Skin of body (tissue), 1 donor: ENCODE measurements at regions not wholly inside any gene's neighbourhood (a gene's known extent, or its start where the extent isn't known, plus 50 kb on each side); places are given as distances from the start of the nearest gene placed in this dataset.
A peak's percentile ranks its signal among the peaks of the same experiment; 100 is the strongest.

Experiments used
- DNase-seq: peaks from one replicate; lab custom pipeline; 2025; lab: John Stamatoyannopoulos, UW

DNA sequence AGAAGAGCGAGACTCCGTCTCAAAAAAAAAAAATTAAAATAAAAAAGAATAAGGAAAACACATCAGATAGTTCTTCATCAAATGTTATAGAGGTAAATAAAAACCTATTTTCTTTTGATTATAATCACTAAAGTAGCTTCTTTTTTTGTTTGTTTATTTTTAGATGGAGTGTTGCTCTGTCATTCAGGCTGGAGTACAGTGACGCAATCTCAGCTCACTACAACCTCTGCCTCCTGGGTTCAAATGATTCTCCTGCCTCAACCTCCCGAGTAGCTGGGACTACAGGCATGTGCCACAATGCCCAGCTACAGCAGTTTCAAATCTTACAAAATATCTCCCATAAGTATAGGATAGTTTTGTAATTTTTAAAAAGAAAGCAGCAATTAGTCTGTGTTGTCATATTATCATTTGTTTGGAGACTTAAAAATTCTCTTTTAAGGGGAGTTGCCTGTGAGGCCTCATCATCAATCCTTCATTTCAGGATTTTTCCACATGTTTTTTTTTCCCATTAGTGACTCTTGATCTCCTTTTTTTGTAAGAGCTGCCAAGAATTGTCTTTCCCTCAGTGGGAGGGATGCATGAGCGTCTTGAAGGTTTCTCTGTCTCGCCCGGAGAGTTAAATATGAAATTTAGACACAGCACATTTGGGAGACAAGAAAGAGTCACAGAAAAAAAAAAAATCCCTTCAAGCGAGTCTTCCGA, 275.9 kb downstream of the CDCA7 start:
- peak; percentile 58 for DNase-seq

DNA sequence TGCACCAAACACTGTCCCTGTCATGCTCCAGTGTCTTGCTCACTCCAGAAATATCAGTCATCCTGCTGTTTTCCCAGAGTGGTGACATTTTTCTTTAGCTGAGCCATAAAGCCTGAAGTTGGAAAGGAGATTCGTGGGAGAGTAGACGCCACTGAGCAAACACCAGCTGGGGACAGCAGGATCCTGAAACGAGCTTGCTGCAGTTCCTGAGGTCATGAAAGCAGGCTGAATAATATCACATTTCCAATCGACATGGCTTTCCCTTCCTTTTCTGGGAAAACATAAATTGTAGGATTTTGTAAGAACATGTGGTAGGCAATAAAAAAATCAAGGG, 276.4 kb downstream of the CDCA7 start:
- peak; percentile 58 for DNase-seq

DNA sequence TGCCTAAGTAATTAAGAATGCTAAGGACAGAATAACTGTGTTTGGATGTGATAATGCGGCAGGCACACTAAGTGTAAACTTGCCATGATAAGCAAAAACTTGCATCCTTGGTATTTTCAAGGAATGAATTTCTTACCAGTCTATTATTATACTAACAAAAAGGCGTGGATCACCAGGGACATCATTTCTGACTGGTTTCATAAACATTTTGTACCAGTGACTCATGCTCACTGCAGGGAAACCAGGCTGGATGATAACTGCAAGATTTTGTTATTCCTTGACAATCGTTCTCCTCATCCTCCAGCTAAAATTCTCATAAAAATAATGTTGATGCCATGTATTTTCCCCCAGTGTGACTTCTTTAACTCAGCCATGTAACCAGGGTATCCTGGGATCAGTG, 289.5 kb downstream of the CDCA7 start:
- no peak for DNase-seq

DNA sequence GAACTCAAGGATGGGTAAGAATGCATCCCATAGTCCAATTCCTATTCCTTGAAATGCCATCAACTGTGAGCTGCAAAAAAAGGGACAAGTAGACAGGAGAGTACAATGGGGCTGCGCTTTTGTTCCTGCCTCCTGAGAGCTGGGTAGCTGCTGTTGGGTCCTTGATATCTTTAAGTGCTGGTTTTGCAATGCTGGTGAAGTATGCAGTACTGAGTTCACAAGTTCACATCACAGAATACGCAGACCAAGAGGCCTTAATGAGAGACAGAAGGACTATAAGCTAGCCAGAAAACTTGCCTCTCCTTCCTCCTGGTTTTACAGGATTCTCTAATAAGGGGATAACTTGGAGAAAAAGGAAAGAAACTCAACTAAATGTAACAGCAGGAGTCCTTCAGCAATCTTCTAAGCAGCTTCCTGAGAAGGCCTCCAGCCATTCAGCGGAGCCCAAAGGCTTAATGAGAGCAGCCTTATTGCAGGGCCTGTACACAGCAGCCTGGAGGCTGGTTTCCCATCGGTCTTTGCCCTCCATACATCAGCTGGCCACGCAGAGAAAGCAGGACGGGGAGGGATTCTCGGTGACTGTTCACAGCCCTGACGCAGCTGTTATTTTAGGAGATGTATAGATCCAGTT, 293.1 kb downstream of the CDCA7 start:
- DNase-seq: peak; percentile 10

DNA sequence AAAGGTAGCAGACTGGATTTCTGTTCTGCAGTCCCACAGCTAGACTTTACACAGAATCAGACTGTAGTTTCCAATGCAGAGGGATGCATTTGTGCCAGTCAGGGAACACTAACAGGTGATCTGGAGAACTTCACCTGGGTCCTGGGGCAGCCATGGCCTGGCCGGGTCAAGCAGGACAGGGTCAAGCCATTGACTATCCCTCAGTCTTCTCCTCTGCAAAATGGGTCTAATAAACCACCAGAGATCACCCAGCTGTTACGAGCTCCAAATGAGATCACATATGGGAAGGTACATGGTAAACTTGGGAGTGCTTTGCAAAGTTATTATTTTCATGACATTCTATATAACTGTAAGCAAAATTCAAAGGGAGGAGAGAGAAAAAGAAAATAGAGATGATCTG, 294.1 kb downstream of the CDCA7 start:
- no peak for DNase-seq

DNA sequence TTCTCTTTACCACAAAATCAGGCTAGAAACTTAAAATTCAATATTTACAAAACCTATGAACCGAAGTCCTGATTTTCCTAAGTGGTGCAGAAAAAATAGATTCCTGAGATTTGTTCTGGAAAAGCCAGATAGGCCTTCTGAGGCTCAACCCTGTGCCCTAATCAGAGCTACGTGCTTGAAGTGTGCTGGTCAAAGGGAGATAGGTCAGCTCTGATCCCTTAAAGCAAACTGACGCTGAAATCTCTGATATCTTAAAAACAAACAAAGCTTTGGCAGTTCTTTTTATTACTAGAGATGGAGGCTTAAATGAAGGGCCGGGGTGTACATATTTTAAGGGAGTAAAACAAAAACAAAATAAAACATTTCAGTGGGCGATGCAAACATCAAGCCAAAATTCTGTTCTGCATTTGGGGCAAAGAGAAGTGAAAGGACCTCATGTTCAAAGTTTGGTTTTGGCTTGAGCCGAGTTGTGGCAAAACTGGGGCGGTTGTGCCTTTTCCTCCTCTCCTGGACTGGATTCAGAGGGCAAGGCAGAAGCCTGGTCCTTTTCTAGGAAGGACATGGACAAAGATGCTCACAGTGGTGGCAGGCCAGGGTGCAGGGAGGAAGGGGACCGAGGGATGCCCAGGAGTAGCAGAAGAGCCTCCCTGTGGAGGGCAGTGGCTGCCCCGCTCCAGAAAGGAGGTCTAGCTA, 295.0 kb downstream of the CDCA7 start:
- no peak for DNase-seq

DNA sequence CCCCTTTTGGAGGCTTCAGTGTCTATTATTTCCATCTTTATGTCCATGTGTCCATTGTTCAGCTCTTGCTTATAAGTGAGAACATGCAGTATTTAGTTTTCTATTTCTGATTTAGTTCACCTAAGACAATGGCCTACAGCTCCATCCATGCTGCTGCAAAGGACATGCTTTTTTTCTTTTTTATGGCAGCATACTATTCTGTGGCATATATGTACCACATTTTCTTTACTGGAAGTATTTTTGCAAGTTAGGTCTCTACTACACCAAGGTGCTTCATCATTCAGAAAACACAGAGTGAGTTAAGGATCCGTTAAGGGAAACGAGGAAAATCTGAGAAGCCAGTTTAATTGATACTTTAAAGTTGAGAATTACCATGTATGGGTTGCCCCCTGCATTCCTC, 297.2 kb downstream of the CDCA7 start:
- no peak for DNase-seq

DNA sequence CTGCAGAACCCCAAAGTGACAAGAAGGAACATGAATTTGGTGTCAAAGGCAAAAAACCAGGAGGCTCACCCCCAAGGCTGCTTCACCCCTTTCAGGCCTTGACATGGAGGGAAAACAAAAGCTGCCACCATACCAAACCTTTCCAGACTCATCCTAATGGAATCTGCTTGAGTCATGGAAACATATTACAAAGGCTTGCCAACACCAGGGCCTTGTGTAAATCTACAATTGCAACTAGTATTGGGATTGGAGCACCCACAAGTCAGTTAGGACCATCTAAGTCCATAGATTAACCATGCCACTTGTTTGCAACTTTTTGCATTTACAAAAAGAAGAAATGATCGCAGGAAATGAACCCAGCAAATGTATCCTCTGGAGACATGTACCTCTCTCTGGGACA, 297.6 kb downstream of the CDCA7 start:
- no peak for DNase-seq

DNA sequence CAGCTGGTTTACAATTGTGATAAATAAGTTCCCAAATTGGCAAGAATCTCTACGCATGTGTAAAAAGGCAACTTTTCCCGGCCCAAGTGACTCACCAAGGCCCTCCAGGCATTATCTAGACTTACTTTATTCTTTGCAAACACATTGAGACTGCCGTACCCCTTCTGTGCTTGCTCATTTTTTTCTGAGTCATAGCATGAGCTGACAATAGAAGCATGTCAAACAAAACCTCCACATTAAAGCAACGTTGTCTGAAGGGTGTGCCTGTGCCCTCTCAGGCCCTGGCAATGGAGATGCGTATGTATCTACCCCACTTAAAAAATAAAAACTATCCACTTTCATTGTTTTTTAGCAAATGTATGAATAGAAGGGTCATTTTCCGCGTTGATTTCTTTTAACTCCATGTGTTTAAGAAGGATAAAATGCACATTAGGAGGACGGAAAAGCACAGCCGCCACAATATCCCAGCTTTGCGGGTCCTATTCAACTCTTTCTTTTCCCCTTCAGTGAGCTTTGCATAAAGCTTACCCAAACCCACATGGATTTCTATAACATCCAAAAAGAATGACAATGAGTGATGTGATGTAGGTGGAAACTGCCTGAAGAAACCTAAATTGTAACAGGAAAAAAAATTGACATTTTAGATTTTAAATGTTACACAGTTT, 298.2 kb downstream of the CDCA7 start:
- DNase-seq: no peak

DNA sequence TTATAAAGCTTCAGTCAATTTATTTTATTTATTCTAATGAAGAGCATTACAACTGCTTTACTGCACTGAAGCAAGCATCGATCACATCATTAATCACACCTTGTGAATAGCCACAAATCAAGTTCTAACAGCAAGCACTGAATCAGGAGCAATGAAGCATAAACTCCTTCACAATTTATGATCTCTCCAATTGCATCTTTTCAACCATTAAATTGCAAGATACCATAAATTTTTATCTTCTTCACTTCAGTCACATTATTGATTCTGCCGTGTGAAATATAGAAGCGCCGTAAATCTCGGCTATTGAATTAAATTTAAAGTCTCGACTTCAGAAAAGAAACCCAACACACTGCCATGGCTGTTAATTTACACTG, 298.7 kb downstream of the CDCA7 start:
- DNase-seq: no peak

DNA sequence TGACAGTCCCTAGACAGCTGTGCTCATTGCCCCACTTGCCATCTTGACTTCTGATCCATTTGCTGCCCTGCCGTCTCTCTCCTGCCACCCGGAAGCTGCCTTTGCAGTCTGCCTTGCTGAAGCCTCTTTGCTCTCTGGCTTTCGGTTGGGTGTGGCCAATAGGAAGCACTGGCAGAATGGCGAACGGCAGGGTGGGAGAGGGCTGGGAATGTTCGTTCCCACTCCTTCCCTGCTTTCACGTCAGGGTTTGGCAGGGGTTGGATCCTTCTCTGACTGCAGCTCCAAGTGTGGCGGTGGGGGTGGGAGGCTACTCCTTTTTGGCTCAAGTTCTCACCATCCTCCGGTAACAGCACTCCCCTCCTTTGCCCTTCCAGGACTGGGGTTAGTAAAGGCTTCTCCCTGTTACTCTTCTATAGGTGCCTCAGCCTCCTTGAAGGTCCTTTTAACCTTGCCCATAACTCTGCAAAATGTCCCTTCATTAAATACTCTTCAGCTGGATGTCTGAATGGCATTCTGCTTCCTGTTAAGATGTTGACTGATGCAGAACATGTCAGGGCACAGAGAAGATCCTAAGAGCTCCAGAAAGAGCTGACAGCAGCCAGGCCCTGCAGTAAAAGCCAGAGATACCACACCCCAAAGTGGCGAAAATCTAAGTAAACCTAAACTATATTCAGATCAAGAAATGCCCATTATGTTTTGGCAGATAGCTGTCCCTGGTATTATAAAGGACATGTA, 299.7 kb downstream of the CDCA7 start:
- no peak for DNase-seq

DNA sequence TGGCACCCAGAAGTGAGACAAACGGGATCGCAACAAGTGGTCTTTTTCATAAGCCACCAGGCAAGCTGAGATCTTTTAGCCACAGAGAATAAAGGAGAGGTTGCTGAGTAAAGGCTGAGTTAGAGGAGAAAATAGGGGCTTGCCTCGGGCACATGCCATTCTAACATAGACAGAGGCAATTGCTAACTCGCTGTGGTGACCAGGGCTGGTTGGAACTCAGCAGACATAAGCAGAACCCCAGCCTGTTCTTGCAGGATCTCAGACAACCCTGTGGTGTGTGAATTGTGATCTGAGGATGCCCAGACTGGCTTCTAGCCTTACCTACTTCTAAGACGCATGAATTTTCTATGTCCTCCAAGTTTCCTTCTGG, 300.2 kb downstream of the CDCA7 start:
- no peak for DNase-seq

DNA sequence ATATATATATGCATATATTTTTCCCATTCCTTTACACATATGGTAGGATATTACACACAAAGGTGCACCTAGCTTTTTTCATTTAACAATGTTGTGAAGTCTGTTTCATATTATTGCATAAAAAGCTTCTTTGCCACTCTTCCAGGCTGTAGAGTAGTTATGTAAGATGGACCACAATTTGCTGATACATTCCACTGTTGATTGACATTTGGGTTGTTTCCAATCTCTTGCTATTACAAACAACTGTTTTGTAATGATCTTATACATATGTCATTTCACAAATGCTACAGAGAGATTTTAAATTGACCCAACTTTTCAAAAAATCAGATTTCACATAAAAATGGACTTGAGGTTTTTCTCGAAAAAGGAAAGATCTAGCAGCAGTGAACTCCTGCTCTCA, 301.4 kb downstream of the CDCA7 start:
- DNase-seq: no peak

DNA sequence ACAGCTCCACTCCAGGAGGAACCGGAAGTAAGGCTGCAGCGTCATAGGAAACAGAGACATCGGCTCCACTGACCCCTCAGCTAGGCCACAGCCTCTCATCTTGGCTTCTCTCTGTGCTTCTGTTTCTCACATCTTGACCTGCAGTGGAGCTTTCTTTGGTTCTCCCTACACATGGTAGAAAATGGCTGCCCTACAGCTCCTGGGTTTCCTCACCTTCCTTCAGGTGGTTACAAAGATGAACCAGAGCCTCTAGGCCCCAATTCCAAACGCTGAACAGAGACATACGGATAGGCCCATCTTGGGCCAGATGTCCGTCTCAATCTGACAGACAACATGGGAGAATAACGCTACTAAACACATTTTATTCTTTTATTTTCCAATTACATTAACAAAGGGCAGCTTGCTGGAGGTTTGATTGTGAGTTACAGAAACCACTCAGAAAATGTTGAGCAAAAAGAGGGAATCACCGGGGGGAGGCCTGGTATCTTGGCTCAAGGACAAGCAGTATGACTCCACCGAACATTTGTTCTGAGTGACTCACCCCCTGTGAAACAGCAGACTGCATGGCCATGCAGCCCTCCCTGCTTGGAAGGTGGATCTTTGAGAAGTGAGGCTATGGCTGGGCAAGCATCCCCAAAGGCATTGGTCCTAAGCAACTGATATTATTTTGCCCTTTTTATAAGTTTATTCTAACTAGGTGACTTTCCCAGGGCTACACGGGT, 303.5 kb downstream of the CDCA7 start:
- DNase-seq: no peak

DNA sequence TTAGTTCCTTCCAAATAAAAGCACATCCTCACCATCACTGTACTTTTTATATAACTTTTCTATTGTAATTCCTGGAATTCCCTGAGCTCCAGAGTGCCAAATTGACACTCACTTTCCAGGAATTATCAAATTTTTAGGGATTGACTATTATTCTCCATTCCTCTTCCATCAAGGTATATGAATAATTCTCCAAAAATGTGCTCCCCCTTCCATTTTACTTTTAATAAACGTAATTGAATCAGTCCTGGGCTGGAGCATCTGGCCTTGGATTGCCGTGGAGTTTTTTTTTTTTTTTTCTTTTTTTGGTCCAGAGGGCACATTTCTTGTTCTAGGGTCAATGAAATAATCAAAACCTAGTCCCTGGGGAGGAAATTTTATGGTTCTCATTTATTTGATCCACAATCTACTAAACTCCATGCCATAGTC, 304.3 kb downstream of the CDCA7 start:
- peak; percentile 2 for DNase-seq

DNA sequence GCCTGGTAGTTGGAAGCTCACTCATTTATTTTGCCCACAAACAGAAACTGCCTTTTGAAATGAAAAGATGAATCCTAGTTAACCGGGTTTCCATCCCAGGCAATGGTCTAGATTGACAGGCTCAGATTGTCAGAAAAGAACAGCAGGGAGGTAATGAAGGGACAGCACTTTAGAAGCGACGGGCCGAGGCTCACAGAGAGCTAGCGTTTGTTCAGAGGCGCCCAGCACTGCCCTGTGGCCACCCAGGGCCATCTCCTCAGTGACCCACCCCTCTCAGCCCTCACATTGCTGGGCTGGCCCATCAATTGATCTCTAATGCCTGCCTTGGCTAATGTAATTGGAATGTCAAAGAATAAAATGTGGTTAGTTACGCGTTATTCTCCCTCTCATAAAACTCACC, 304.8 kb downstream of the CDCA7 start:
- DNase-seq: no peak

DNA sequence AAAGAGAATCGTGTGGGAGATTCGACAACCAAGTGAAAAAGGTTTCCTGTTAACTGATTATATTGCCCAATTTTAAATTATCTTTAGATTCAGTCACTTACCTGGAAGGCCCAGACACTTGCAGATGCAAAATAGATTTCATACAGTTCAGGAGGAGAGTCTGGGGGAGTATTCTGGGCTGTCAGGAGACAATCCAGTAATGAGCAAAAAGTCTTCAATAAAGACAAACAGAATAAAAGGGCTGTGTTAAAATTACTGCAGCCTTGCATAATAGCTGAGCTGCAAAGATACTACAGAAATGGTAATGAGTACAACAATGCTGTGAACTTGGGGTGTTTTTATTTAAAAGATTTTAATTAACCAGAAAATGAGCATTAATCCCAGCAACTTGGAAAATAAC, 303.6 kb downstream of the SP3 start:
- DNase-seq: no peak

DNA sequence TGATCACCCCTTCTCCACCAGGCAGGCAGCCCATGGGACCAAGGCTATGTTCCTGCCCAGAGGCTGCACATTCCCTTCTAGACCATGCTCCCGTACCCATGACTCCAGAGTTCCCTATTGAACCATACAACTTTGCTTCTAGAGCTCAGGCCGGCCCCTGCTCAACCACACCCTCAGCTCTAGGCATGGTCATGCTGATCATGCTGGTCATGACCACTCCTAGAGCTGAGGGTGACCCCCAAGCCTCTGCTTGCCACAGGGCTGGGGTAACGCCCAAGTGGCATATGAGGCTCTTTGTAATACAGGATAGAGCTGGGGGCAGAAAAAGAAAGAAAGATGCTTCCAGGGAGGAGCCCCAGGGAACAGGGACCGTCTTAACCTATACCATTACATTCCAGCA, 301.8 kb downstream of the SP3 start:
- DNase-seq: no peak

DNA sequence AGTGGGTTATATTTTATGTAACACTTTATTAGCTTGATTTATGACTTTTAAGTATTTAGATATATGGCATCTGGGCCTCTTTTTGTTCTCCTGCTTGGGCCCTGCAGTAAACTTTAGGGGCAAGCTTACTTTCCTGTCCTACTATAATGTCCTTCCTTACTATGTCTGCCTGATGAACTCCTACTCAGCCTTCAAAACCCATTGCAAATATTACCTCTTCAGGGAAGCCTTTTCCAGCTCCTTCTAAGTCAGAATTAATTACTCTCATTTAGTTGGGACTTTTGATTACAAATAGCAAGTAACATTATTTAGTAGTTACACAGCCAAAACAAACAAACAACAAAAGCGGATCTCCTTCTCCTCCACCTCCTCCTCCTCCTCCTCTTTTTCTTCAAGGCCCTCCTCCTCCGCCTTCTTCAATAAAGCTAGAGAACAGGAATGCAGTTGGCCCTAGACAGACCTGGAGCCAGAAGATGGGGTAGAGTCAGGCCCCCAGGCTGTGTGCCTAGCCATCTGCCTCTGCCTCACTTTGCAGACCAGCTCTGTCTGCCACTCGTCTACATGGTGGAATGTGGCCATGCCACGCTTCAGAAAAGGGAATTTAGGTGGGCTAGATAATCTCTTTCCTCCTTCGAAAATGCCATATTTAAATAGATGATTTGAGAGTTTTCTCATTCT, 301.2 kb downstream of the SP3 start:
- no peak for DNase-seq

DNA sequence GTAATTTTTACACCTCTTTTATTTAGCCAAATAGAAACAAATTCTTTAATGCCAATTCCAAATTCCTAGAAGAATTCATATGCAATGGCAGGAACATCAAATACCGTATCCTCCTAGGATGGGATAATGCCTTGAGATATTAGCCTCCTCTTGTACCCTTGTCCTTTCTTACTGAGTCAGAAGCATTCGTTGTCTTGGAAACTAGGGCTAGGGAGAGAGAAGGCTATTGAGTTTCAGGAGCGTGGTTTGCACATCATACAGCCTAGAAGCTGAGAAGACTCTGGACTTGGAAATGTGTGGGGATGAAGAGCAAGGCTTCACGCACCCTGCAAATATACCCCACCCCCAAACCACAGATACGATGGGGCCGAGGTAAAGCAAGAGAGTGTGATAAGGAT, 300.7 kb downstream of the SP3 start:
- no peak for DNase-seq
